Breast epithelium (tissue), 3 donors: ENCODE measurements at regions not wholly inside any gene's neighbourhood (a gene's known extent, or its start where the extent isn't known, plus 50 kb on each side); places are given as distances from the start of the nearest gene placed in this dataset.

ENCODE experiments used
- POLR2A ChIP-seq: fragments of 450-650 bp; IDR thresholded peaks from one replicate; pipeline ENCODE4 v1.6.1; 2016; ENCODE audit warnings: antibody characterized with exemption, mild to moderate bottlenecking, moderate library complexity
- POLR2AphosphoS5 ChIP-seq, 3 donors: sonication (generic); formaldehyde crosslinking; IDR thresholded peaks; one replicate each; pipeline ENCODE4 v1.6.1; 2017; ENCODE audit warnings: antibody characterized with exemption in 3 of 3
- TF ChIP-seq, protein P1 (sequence below), 3 donors: fragments of 450-650 bp; IDR thresholded peaks; one replicate each; pipeline ENCODE4 v1.5.1; 2016 to 2017; ENCODE audit warnings: antibody characterized with exemption in 3 of 3, mild to moderate bottlenecking in 3 of 3, moderate library complexity in 3 of 3

DNA sequence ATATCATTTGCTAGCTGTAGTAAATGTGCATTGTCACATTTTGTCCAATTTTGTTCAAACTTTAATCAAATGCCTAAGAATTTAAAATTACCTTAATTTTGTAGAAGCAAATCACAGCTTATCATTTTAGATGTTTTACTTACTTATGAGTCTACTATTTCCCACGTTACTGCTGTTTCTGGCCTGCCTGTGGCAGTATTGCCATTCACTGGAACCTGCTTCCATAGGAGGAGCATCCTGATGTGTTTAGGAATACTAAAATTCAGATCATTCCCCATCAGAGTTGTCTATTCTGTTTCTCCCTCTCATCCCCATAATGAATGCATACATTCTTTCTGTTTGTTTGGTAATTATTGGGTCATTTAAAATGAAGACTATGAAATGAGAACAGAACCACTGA lies 119.5 kb upstream of the SNRPN start:
- TF ChIP-seq POLR2A (no peak), POLR2AphosphoS5 (IDR thresholded peaks at IDR 0.05) (no peak)
- TF ChIP-seq, protein P1, sequence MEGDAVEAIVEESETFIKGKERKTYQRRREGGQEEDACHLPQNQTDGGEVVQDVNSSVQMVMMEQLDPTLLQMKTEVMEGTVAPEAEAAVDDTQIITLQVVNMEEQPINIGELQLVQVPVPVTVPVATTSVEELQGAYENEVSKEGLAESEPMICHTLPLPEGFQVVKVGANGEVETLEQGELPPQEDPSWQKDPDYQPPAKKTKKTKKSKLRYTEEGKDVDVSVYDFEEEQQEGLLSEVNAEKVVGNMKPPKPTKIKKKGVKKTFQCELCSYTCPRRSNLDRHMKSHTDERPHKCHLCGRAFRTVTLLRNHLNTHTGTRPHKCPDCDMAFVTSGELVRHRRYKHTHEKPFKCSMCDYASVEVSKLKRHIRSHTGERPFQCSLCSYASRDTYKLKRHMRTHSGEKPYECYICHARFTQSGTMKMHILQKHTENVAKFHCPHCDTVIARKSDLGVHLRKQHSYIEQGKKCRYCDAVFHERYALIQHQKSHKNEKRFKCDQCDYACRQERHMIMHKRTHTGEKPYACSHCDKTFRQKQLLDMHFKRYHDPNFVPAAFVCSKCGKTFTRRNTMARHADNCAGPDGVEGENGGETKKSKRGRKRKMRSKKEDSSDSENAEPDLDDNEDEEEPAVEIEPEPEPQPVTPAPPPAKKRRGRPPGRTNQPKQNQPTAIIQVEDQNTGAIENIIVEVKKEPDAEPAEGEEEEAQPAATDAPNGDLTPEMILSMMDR (IDR thresholded peaks at IDR 0.05) = no peak
